Natural killer cell treated with Interleukin-12 subunit alpha and Interleukin-12 subunit beta and Interleukin-15 and Interleukin-18, amount 100 ng/mL, for 72 hours (primary cell): ENCODE measurements at regions not wholly inside any gene's neighbourhood (a gene's known extent, or its start where the extent isn't known, plus 50 kb on each side); places are given as distances from the start of the nearest gene placed in this dataset.

Source experiments
- ATAC-seq, 2 donors: fragments of 150-1000 bp; cut with Tn5 transposase in 1 of 2; sonication (Bioruptor Pico), chemical (Tn5 transposase) in 1 of 2; 2 replicates each; pipeline ENCODE4 v1.10.0; 2021
- DNase-seq: peaks from one replicate; pipeline ENCODE4 v3.0.0; 2022; ENCODE audit warnings: low spot score
- H3K27ac Mint-ChIP-seq, 2 donors: 1 replicate in 1 of 2; 2 replicates in 1 of 2; pipeline ENCODE4 v1.8.0; 2022; ENCODE audit warnings: mixed read lengths in 2 of 2, mild to moderate bottlenecking in 1 of 2, moderate library complexity in 1 of 2
- H3K27me3 Mint-ChIP-seq, 2 donors: 1 replicate in 1 of 2; 2 replicates in 1 of 2; pipeline ENCODE4 v1.8.0; 2022; ENCODE audit warnings: mixed read lengths in 2 of 2
- H3K36me3 Mint-ChIP-seq: one replicate; pipeline ENCODE4 v1.8.0; 2022; ENCODE audit warnings: mixed read lengths
- H3K4me1 Mint-ChIP-seq, 2 donors: 1 replicate in 1 of 2; 2 replicates in 1 of 2; pipeline ENCODE4 v1.8.0; 2022; ENCODE audit warnings: low read depth in 2 of 2, mixed read lengths in 2 of 2, mild to moderate bottlenecking in 1 of 2
- H3K4me3 Mint-ChIP-seq: one replicate; pipeline ENCODE4 v1.8.0; 2022; ENCODE audit warnings: mixed read lengths
- H3K9me3 Mint-ChIP-seq: 2 replicates; pipeline ENCODE4 v1.8.0; 2022; ENCODE audit warnings: mixed read lengths

- Mint-ChIP-seq H3K27ac (no peak overlapping the region), H3K27me3 (no peaks in the 10 kb centered on the region), H3K36me3 (no peaks in the 10 kb centered on the region), H3K4me1 (no peaks in the 10 kb centered on the region), H3K9me3 (peaks cover 11% of the 10 kb centered on the region), H3K4me3 (no peak overlapping the region)
- ATAC-seq (no peak), DNase-seq (no peak)
Observed at GRCh38 chr4:110735686-110736085, 112.8 kb upstream of the PITX2 start.

- no peak for DNase-seq
- Mint-ChIP-seq H3K27me3 (no peaks in the 10 kb centered on the region), H3K4me3 (no peak overlapping the region), H3K27ac (no peak overlapping the region), H3K36me3 (no peaks in the 10 kb centered on the region), H3K9me3 (peaks cover 9% of the 10 kb centered on the region), H3K4me1 (no peaks in the 10 kb centered on the region)
- no peak for ATAC-seq
Observed at GRCh38 chr4:110737931-110738330, 115.1 kb upstream of the PITX2 start.

- no peak for ATAC-seq
- Mint-ChIP-seq H3K4me1 (no peaks in the 10 kb centered on the region), H3K27ac (no peak overlapping the region), H3K27me3 (no peaks in the 10 kb centered on the region), H3K9me3 (peaks cover 12% of the 10 kb centered on the region), H3K4me3 (no peak overlapping the region), H3K36me3 (no peaks in the 10 kb centered on the region)
- DNase-seq: no peak
Observed at GRCh38 chr4:110742143-110742542, 119.3 kb upstream of the PITX2 start.

GRCh38 chr4:110748071-110748470, 125.2 kb upstream of the PITX2 start:
- H3K27ac Mint-ChIP-seq: no peak overlapping the region
- ATAC-seq (no peak), DNase-seq (no peak)
- no peaks in the 10 kb centered on the region for H3K36me3 Mint-ChIP-seq
- no peaks in the 10 kb centered on the region for H3K4me1 Mint-ChIP-seq
- no peak overlapping the region for H3K4me3 Mint-ChIP-seq
- no peaks in the 10 kb centered on the region for H3K27me3 Mint-ChIP-seq
- peaks cover 7% of the 10 kb centered on the region for H3K9me3 Mint-ChIP-seq

DNA sequence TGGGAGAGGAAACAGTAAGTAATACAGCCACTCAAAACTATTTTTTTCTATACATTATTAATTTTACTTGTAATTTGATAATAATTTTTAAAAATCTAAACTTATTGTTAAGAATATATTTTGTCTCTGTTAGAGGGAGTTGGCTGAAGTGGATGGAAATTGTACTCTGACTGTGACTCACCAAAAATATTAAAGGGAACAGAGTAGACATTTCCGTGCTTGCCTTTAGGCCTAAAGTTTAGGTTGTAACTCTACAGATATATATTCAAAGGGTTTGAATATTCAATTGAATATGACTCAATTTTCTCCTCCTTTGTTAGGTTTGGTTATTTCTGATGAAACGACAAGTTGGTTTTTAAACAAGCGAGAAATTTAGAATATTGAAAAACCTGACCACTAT, 128.3 kb upstream of the PITX2 start:
- Mint-ChIP-seq H3K27me3 (no peaks in the 10 kb centered on the region), H3K4me1 (no peaks in the 10 kb centered on the region), H3K9me3 (peaks cover 5% of the 10 kb centered on the region), H3K4me3 (no peak overlapping the region), H3K27ac (no peak overlapping the region), H3K36me3 (no peaks in the 10 kb centered on the region)
- DNase-seq (no peak), ATAC-seq (no peak)

- H3K4me3 Mint-ChIP-seq: no peak overlapping the region
- peaks cover 9% of the 10 kb centered on the region for H3K9me3 Mint-ChIP-seq
- H3K36me3 Mint-ChIP-seq: no peaks in the 10 kb centered on the region
Observed at GRCh38 chr4:110751986-110752385, 129.1 kb upstream of the PITX2 start.

GRCh38 chr4:110753466-110753865, 130.6 kb upstream of the PITX2 start:
- H3K36me3 Mint-ChIP-seq: no peaks in the 10 kb centered on the region

More at GRCh38 chr4:110751986-110752385, 129.1 kb upstream of the PITX2 start:
- DNase-seq (no peak), ATAC-seq (no peak)
- no peaks in the 10 kb centered on the region for H3K27me3 Mint-ChIP-seq
- H3K27ac Mint-ChIP-seq: no peak overlapping the region
- H3K4me1 Mint-ChIP-seq: no peaks in the 10 kb centered on the region

DNA sequence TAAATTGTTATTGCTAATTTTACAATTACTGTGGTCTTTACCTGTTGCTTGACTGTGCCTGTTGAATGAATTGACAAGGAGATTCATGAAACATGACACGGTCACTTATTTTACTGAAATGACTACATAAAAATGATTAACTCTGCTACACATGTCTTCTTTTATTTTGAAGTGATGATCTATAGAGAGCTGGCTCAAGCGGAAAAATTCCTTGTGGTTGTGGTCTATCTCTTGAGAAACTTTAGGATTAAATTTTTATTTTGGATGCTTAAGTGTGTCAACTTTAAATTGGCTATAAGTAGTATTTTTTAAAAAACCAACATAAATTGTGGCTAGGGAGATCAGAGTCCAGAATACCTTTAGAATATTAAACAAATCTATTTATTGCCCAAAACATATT, 131.8 kb upstream of the PITX2 start:
- Mint-ChIP-seq H3K27ac (no peak overlapping the region), H3K4me3 (no peak overlapping the region), H3K9me3 (peaks cover 9% of the 10 kb centered on the region), H3K27me3 (no peaks in the 10 kb centered on the region), H3K36me3 (no peaks in the 10 kb centered on the region), H3K4me1 (no peaks in the 10 kb centered on the region)
- ATAC-seq: no peak
- DNase-seq: no peak

More at GRCh38 chr4:110753466-110753865, 130.6 kb upstream of the PITX2 start:
- no peak overlapping the region for H3K27ac Mint-ChIP-seq
- ATAC-seq: no peak
- H3K4me1 Mint-ChIP-seq: no peaks in the 10 kb centered on the region
- no peaks in the 10 kb centered on the region for H3K27me3 Mint-ChIP-seq
- H3K4me3 Mint-ChIP-seq: no peak overlapping the region
- no peak for DNase-seq
- peaks cover 9% of the 10 kb centered on the region for H3K9me3 Mint-ChIP-seq

- Mint-ChIP-seq H3K4me3 (no peak overlapping the region), H3K27me3 (no peaks in the 10 kb centered on the region), H3K27ac (no peak overlapping the region), H3K4me1 (no peaks in the 10 kb centered on the region), H3K9me3 (peaks cover 16% of the 10 kb centered on the region), H3K36me3 (peaks cover 5% of the 10 kb centered on the region)
- ATAC-seq (no peak), DNase-seq (no peak)
Observed at GRCh38 chr4:110769578-110769977, 146.7 kb upstream of the PITX2 start.

- Mint-ChIP-seq H3K9me3 (peaks cover 16% of the 10 kb centered on the region), H3K27ac (no peak overlapping the region), H3K36me3 (peaks cover 5% of the 10 kb centered on the region), H3K4me3 (no peak overlapping the region), H3K4me1 (no peaks in the 10 kb centered on the region), H3K27me3 (no peaks in the 10 kb centered on the region)
- DNase-seq (no peak), ATAC-seq (no peak)
Observed at GRCh38 chr4:110770353-110770752, 147.5 kb upstream of the PITX2 start.

DNA sequence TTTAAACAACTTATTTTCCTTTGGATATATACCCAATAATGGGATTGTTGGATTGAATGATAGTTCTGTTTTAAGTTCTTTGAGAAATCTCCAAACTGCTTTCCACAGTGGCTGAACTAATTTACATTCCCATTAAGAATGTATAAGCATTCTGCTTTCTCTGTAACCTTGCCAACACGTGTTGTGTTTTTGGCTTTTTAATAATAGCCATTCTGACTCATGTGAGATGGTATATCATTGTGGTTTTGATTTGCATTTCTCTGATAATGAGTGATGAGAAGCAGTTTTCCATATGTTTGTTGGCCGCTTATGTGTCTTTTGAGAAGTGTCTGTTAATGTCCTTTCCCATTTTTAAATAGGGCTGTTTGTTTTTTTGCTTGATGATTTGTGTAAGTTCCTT, 155.6 kb upstream of the PITX2 start:
- Mint-ChIP-seq H3K9me3 (peaks cover 20% of the 10 kb centered on the region), H3K4me3 (no peak overlapping the region), H3K27ac (no peak overlapping the region), H3K4me1 (no peaks in the 10 kb centered on the region), H3K36me3 (no peaks in the 10 kb centered on the region), H3K27me3 (no peaks in the 10 kb centered on the region)
- ATAC-seq (no peak), DNase-seq (no peak)

GRCh38 chr4:110780538-110780937, 157.7 kb upstream of the PITX2 start:
- no peaks in the 10 kb centered on the region for H3K4me1 Mint-ChIP-seq
- H3K36me3 Mint-ChIP-seq: no peaks in the 10 kb centered on the region
- H3K4me3 Mint-ChIP-seq: no peak overlapping the region
- no peak overlapping the region for H3K27ac Mint-ChIP-seq
- peaks cover 24% of the 10 kb centered on the region for H3K9me3 Mint-ChIP-seq
- DNase-seq (no peak), ATAC-seq (no peak)
- H3K27me3 Mint-ChIP-seq: no peaks in the 10 kb centered on the region

DNA sequence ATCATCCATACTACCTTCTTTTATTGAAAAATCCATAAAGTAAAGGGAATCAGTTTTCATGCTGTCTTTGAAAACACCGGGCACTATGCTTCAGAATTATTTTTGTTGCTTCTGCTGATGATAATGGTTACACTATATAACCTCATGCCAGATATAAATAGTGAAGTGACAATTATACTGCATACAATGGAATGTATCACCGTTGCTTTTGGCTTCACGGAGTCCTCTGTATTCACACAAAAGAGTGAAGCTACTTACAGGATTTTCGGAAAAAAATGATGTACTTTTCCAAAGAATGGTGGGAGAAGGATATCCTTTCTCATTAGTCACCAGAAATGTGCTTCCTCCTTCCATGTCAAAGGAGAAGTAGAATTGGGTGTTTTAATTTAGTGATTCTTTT, 159.1 kb upstream of the PITX2 start:
- no peak overlapping the region for H3K27ac Mint-ChIP-seq
- no peaks in the 10 kb centered on the region for H3K27me3 Mint-ChIP-seq
- H3K9me3 Mint-ChIP-seq: peaks cover 24% of the 10 kb centered on the region
- H3K36me3 Mint-ChIP-seq: no peaks in the 10 kb centered on the region
- ATAC-seq: no peak
- DNase-seq: no peak
- H3K4me3 Mint-ChIP-seq: no peak overlapping the region
- no peaks in the 10 kb centered on the region for H3K4me1 Mint-ChIP-seq

- Mint-ChIP-seq H3K27ac (no peak overlapping the region), H3K4me1 (no peaks in the 10 kb centered on the region), H3K9me3 (peaks cover 11% of the 10 kb centered on the region), H3K27me3 (no peaks in the 10 kb centered on the region), H3K4me3 (no peak overlapping the region), H3K36me3 (no peaks in the 10 kb centered on the region)
- ATAC-seq: no peak
- no peak for DNase-seq
Observed at GRCh38 chr4:110787109-110787508, 164.2 kb upstream of the PITX2 start.

GRCh38 chr4:110787707-110788106, 164.8 kb upstream of the PITX2 start:
- no peak for DNase-seq
- Mint-ChIP-seq H3K4me3 (no peak overlapping the region), H3K36me3 (no peaks in the 10 kb centered on the region), H3K27ac (no peak overlapping the region), H3K9me3 (peaks cover 14% of the 10 kb centered on the region), H3K27me3 (no peaks in the 10 kb centered on the region), H3K4me1 (no peaks in the 10 kb centered on the region)
- no peak for ATAC-seq
